Heart left ventricle (tissue), 13 donors: ENCODE measurements at regions not wholly inside any gene's neighbourhood (a gene's known extent, or its start where the extent isn't known, plus 50 kb on each side); places are given as distances from the start of the nearest gene placed in this dataset.

Experiments used
- POLR2A ChIP-seq, 2 donors: fragments of 450-650 bp; IDR thresholded peaks; one replicate each; pipeline ENCODE4 v1.6.1; 2017; ENCODE audit warnings: antibody characterized with exemption in 2 of 2, mild to moderate bottlenecking in 2 of 2, moderate library complexity in 2 of 2
- TF ChIP-seq, protein P1 (sequence below), 12 donors: fragments of 200-600 bp; sonication (generic) in 4 of 12; IDR thresholded peaks; one replicate each; pipeline versions ENCODE4 v1.5.0 to v1.8.0; 2018 to 2022; ENCODE audit warnings: antibody characterized with exemption in 12 of 12, mild to moderate bottlenecking in 5 of 12
- donor health status: ischemic (EF 13 %, LVEDD 7.1; RV severe dilation, severe dysfunction).
- donor health status: DM: no; HTN: yes; CAD: no.
- donor health status: DM: no; HTN: no; CAD: no.
- donor health status: ischemic (EF 25% LVEDD 6.9; RV normal size, moderate dysfunction).
- donor health status: ischemic (EF 25% LVEDD 5.7; RV mildly dilated, moderate dysfunction).
- donor health status: ischemic (EF 35%, LVEDD 5.7; RV mildly dilated, moderate dysfunction).
- donor health status: nonischemic (EF 11% LVEDD 7.7; RV severe dilation, severe dysfunction).
- donor health status: DM: yes; HTN: yes; CAD: no.
- donor health status: PGD.
- donor health status: ischemic (EF 29% LVEDD 5.4; RV normal size, mild dysfunction).
- donor health status: nonischemic (EF 23%, LVEDD 6.1; RV moderate dilation, normal function).

DNA sequence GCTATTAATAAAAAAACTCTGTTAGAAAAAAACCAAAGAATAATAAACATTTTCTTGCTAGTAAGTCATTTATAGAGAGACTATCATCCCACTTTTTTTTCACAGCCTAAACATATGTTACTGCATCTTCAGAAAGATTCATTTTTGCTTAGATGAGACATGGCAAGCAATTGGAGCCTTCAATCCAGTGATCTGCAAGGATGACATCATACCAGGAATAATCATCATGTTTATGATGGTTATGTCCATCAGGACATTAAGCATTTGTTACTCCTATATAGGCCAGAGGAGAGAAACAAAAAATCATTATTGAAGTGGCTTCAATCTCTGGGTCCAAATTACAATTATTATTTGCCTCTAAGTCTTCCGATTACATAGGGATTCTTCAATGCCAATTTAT is 626.3 kb upstream of the CCNG1 start:
- TF ChIP-seq, protein P1, sequence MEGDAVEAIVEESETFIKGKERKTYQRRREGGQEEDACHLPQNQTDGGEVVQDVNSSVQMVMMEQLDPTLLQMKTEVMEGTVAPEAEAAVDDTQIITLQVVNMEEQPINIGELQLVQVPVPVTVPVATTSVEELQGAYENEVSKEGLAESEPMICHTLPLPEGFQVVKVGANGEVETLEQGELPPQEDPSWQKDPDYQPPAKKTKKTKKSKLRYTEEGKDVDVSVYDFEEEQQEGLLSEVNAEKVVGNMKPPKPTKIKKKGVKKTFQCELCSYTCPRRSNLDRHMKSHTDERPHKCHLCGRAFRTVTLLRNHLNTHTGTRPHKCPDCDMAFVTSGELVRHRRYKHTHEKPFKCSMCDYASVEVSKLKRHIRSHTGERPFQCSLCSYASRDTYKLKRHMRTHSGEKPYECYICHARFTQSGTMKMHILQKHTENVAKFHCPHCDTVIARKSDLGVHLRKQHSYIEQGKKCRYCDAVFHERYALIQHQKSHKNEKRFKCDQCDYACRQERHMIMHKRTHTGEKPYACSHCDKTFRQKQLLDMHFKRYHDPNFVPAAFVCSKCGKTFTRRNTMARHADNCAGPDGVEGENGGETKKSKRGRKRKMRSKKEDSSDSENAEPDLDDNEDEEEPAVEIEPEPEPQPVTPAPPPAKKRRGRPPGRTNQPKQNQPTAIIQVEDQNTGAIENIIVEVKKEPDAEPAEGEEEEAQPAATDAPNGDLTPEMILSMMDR (IDR thresholded peaks at IDR 0.05), result no peak
- TF ChIP-seq POLR2A (IDR thresholded peaks at IDR 0.05), result no peak
